GM19351 (cell line): ENCODE measurements at regions not wholly inside any gene's neighbourhood (a gene's known extent, or its start where the extent isn't known, plus 50 kb on each side); places are given as distances from the start of the nearest gene placed in this dataset.
A peak's percentile ranks its signal among the peaks of the same experiment; 100 is the strongest.
"Not testable (repeated sequence)": the region's sequence is repeated elsewhere in the genome, so short reads cannot be mapped to it uniquely, and the experiment has no call there.

Experiments used
- ATAC-seq: cut with Tn5 transposase; IDR thresholded peaks from one replicate; pipeline ENCODE4 v1.9.1; 2021; ENCODE audit warnings: mild to moderate bottlenecking, moderate library complexity; ENCODE audit not compliant: unreplicated experiment

GRCh38 chr7:13068032-13068431 is 380.6 kb downstream of the ARL4A start:
- no peak for ATAC-seq

- no peak for ATAC-seq
Measured at GRCh38 chr7:13069841-13070240, 382.4 kb downstream of the ARL4A start.

DNA sequence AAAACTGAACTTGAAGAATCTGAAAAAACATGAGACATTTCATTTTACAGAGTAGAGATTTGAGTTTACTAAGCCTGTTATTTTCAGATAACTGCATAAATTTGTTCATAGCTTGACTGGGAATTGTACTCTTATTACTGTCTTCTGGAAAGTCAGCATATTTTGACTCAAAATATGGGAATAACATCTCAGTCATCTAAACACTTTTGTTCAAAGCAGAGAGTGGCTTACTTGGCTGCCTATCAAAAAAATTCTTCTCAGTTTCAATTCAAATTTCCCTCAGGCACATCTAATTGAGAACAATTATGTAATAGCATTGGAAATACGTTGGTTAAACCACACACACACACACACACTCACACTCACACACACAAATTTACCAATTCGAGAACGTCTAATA is 384.6 kb downstream of the ARL4A start:
- no peak for ATAC-seq

DNA sequence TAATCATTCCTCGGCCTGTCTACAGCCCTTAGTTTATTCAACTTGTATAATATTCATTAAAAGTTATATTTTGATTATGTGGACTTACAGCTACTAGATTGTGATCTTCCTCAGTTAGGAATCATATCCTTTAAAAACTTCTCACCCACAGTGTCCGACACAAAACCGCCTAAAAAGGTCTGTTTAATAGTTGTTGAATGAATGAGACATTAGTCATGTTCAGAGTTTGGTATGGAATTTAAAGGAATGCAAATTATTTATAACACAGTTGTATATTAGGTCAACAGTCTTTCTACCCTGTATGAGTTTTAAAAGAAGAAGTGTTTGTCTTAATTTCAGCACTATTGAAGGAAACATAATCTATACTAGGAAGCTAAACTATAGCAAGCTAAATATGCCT is 390.0 kb downstream of the ARL4A start:
- no peak for ATAC-seq

- no peak for ATAC-seq
Measured at GRCh38 chr7:13078105-13078504, 390.7 kb downstream of the ARL4A start.

DNA sequence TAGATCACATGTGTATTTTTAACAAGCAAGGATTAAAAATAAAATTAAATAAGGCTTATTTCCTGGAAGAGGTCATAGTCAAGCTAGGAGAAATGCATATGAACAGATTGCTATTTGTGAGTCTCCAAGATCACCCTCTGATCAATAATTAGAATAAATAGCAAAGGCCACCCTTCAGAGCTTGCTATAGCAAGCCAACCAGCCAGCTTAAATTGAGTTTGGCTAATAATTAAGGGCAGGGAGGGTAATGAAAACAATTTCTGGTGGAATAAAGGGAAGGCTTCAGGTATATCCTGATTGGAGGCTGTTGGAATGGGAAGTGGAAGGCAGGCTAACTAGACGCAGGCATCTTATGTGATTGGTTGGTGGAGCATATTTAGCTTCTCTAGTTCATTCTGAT is 403.5 kb downstream of the ARL4A start:
- no peak for ATAC-seq

GRCh38 chr7:13091974-13092707 is 404.7 kb downstream of the ARL4A start:
- ATAC-seq: no peak

DNA sequence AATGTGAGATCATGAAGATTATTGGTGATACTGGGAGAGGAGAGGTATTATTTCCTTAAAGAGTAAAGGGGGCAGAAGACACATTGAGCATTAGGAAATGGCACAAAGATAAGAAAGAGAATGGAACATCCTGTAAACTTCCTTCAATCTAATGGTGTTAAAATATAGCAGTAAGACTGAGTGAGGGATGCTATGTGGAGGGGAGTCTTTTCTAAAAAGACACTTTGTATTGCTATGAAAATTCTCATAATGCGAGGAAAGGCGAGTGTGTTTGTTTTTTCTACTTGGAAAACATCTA is 405.2 kb downstream of the ARL4A start:
- no peak for ATAC-seq

DNA sequence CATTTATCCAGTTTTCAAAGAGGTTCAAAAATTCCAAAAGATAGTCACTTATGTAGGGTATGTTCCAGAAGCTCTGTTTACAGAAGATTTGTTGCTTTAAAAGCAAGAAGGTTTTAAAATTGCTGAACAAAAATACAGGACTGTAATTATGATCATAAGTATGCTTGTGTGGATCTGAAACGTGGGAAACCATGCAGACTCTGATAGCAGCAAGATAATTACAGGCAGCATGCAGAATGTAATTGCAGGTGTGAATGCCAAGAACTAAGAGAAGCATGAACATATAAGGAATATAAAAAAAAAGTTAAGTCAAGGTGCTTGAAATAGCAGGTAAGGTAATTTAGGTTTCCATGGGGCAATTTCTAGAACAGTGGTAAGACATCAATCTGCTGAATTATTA is 405.7 kb downstream of the ARL4A start:
- ATAC-seq: no peak

- ATAC-seq: no peak
Measured at GRCh38 chr7:13097499-13097898, 410.1 kb downstream of the ARL4A start.

- ATAC-seq: no peak
Measured at GRCh38 chr7:13098161-13098560, 410.7 kb downstream of the ARL4A start.

DNA sequence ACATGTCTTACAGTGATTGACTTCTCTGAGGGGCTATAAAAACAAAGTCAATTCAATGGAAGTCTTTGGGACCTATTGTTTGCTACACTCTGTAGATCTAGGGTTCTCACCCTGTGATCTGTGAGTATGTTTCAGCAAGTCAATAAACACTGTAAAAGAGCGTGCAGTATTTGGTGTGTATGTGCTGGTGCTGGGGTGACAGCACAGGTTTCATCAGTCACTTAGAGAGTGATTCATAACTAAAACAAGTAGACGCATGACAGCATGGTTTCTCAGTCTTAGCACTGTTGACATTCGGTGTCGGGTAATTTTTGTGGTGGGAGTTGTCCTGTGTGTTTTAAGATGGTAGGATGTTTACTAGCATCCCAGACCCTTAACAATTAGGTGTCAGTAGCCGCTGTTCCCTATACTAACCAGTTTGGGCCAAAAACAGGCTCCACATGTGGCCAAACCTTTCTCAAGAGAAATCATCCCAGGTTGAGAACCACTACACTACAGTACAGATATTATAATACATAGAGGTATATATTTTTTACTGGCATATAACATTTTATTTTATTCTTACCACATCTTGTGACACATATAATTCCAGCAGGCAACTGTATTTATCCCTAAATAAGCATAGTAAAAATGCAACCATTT is 411.8 kb downstream of the ARL4A start:
- peak; percentile 94 for ATAC-seq

- ATAC-seq: no peak
Measured at GRCh38 chr7:13104128-13104527, 416.7 kb downstream of the ARL4A start.

DNA sequence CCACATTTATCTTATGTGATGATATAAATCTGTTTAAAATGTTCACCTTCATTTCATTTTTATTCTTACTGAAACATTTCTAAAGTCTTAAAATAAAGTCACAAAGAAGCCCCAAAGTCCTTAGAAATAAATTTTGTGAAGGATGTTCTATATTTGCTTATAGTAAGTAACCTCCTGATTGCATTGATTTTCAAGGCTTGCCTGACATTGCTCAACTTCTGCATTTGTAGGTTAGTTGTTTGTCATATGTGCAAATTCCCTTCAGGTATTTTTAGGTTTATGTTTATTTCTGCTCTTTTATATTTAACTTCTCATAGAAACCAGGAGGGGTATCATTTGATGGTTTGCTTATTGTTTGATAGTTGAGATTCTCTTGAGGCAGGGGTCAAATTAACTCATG is 417.8 kb downstream of the ARL4A start:
- no peak for ATAC-seq

- ATAC-seq: no peak
Measured at GRCh38 chr7:13106513-13106912, 419.1 kb downstream of the ARL4A start.

GRCh38 chr7:13107291-13107690 is 419.9 kb downstream of the ARL4A start:
- ATAC-seq: no peak

DNA sequence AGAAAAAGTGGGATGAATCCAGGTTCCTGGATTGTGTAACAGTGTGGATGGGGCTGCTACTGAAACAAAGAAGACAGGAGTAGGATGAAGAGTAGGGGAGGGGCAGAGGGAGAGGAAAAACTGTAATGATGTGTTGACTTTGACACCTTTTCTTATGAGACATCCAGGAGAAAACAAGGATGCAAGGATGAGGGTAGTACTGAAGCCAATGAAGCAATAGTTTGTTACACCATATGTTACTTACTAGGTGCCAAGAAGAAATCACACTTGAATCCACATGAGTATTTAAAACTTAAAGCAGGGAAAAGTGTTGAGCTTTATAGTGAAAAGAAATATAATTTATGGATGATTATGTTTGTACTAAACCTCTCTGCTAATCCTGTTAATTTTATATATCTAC is 420.6 kb downstream of the ARL4A start:
- ATAC-seq: no peak

DNA sequence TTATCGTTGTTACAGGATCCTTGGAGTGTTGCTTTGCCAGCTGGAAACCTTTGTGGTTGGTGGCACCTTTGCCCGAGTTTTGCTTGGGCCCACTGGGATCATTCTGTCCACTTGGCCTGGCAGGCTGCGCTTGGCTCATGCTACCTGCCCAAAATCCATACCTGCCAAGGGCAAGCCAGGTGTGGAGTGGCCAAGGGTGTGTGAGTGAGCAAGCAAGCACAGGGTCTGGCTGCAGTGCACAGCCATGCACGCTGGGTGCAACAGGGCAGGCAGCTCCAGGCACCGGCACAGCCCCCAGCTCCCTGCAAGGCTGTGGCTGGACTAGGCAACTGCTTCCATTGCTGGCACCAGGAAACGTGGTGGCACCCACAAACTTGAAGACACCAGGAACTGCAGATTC is 421.8 kb downstream of the ARL4A start:
- no peak for ATAC-seq

GRCh38 chr7:13110107-13110506 is 422.7 kb downstream of the ARL4A start:
- ATAC-seq: no peak

DNA sequence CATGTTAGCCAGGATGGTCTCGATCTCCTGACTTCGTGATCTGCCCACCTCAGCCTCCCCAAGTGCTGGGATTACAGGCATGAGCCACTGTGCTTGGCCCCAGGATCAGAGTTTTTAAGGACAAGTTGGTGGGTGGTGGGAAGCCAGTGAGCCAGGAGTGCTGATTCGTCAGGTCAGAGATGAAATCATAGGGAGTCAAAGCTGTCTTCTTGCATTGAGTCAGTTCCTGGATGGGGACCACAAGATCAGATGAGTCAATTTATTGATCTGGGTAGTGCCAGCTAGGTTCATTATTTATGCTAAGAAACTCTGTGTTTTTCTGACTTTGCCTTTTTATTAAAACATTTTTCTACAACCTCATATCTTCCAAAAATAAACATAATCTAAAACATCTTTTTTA is 423.8 kb downstream of the ARL4A start:
- no peak for ATAC-seq

DNA sequence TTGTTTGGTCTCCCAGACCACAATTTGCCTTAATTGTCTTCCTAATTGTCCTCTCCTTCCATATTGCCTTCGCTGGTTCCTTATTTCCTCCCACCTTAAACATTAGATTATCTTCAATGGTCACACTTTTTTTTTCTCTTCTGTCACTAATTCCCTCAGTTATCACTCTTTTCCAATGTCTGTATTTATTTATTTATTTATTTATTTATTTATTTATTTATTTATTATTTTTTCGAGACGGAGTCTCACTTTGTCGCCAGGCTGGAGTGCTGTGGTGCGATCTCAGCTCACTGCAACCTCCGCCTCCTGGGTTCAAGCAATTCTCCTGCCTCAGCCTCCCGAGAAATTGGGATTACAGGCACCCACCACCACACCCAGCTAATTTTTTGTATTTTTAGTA is 426.8 kb downstream of the ARL4A start:
- not testable (repeated sequence) for ATAC-seq

GRCh38 chr7:13115157-13115772 is 427.8 kb downstream of the ARL4A start:
- ATAC-seq: no peak

GRCh38 chr7:13115855-13116254 is 428.4 kb downstream of the ARL4A start:
- ATAC-seq: no peak
